Urinary bladder (tissue), 3 donors: ENCODE measurements at regions not wholly inside any gene's neighbourhood (a gene's known extent, or its start where the extent isn't known, plus 50 kb on each side); places are given as distances from the start of the nearest gene placed in this dataset.

ENCODE experiments used
- DNase-seq: peaks from one replicate; pipeline ENCODE4 v3.0.0-alpha.2; 2015; ENCODE audit errors: extremely low spot score
- H3K27ac ChIP-seq: one replicate; pipeline ENCODE4 v1.5.1; 2013; ENCODE audit warnings: low read depth, mild to moderate bottlenecking, moderate library complexity
- H3K36me3 ChIP-seq: one replicate; pipeline ENCODE4 v1.6.1; 2013; ENCODE audit warnings: mild to moderate bottlenecking, moderate library complexity; ENCODE audit not compliant: insufficient read depth
- H3K4me1 ChIP-seq: one replicate; pipeline ENCODE4 v1.6.1; 2013; ENCODE audit warnings: mild to moderate bottlenecking, moderate library complexity; ENCODE audit not compliant: insufficient read depth
- H3K4me3 ChIP-seq: one replicate; pipeline ENCODE4 v1.5.1; 2013; ENCODE audit warnings: low read depth, low read length
- WGBS: extraction: QIAGEN DNeasy Blood & Tissue Kit; methylation state at CpG from one replicate; pipeline ENCODE4 v1.1.7; 2013; 5-methylcytosine and 5-hydroxymethylcytosine counted together
- donor health status: healthy with polysubstance abuse.
- donor health status: healthy.

DNA sequence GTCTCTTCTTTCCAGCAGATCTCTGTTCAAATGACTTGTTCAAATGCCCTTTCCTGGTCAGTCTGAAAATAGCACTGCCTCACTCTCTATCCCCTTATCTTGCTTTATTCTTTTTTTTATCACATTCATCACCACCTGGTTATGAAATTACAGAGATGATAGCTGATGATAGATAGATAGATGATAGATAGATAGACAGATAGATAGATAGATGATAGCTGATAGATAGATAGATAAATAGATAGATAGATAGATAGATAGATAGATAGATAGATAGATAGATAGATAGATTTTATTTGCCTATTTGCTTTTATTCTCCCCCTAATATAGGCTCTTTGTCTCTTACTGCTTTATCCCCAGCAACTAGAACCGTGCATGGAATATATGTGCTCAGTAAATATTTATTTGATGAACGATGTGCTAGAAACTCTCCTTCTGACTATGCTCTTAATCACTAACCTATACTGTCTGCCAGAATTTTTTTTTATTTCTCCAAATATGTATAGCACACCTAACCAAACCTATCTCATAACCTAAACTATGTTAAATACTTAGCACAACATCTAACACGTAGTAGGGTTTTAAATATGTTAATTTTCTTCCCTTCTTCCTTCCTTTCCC lies 372.8 kb upstream of the DUSP10 start:
- 61% methylated on average over 3 of the region's 3 CpGs for WGBS
- no peaks in the 10 kb centered on the region for H3K36me3 ChIP-seq
- H3K4me1 ChIP-seq: no peaks in the 10 kb centered on the region

DNA sequence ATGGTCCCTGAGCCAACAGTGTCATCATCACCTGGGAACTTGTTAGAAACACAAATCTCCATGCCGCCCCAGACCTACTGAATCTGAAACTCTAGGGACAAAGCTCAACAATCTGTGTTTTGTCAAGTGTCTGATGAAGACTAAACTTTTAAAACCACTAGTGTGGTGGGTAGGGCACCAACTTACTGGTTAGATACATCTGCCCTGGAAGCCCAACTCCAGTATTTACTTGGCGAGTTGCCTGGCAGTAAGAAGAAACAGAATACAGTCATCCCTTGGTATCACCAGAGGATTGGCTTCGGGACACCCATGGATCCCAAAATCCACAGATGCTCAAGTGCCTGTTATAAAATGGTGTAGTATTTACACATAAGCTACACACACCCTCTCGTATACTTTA lies 367.9 kb upstream of the DUSP10 start:
- 69% methylated on average over 4 of the region's 4 CpGs for WGBS
- no peak overlapping the region for H3K4me3 ChIP-seq

More for the DNA sequence above, 372.8 kb upstream of the DUSP10 start:
- no peak overlapping the region for H3K27ac ChIP-seq
- DNase-seq: no peak
- H3K4me3 ChIP-seq: no peak overlapping the region

DNA sequence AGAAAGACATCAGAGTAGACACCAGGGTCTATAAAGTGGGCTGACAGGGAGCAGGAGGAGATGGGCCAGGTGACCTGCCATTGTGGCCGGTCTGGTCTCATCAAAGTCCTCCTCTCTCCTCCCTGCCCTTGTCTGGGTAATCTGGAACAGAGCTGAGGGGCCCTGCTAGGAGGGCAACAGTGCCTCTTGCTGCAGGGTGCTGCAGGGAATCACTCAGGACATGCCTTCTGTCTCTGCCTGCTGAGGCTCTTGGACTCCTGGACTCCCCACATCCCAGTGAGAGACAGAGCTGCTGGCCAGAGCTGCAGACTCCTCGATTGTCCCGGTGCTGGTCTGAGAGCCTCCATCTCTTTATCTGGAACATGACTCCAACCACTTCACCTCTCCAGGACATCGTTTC lies 366.1 kb upstream of the DUSP10 start:
- H3K36me3 ChIP-seq: no peaks in the 10 kb centered on the region
- H3K4me1 ChIP-seq: no peaks in the 10 kb centered on the region
- no peak for DNase-seq
- no peak overlapping the region for H3K4me3 ChIP-seq
- no peak overlapping the region for H3K27ac ChIP-seq
- 85% methylated on average over 4 of the region's 4 CpGs for WGBS

More for the DNA sequence above, 367.9 kb upstream of the DUSP10 start:
- Histone ChIP-seq H3K36me3 (no peaks in the 10 kb centered on the region), H3K27ac (no peak overlapping the region), H3K4me1 (no peaks in the 10 kb centered on the region)
- no peak for DNase-seq

DNA sequence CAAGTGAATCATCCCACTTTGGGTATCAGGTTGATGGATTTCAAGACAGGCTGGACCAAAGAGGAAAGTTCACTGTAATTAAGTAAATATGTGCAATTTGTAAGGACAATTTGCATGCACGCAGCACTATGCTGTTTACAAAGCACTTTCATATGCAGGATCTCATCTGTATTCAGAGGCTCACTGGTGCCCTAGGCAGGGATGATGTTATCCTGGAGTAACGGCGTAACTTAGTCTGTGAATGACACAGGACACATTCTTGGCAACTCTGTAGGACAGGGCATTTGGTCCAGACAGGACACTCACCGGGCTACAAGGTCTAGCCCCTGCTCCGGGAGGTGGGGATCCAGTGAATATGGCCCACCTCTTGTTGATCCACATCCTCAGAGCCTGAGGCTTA lies 365.4 kb upstream of the DUSP10 start:
- DNase-seq: no peak
- Histone ChIP-seq H3K36me3 (no peaks in the 10 kb centered on the region), H3K27ac (no peak overlapping the region), H3K4me3 (no peak overlapping the region), H3K4me1 (no peaks in the 10 kb centered on the region)
- 88% methylated on average over 5 of the region's 5 CpGs for WGBS

DNA sequence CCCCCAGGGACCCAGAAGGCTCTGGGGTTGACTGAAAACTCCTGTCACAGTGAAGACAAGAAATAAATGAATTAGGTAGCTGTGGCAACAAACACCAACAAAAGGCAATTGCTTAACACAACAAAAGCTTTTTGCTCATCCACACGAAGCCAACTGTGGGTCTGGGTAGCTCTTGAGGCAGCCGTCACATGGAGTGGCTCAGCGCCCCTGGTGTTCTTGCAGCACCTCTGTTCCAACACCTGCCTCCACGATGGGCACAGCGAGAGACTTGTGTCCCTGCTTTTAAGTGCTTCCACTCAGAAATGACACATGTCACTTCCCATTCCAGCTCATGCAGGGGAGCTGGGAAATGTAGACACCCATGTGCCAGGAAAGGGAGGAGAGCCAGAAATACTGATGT lies 364.5 kb upstream of the DUSP10 start:
- DNase-seq: no peak
- 90% methylated on average over 5 of the region's 5 CpGs for WGBS
- no peak overlapping the region for H3K27ac ChIP-seq

GRCh38 chr1:222105861-222106260 lies 364.0 kb upstream of the DUSP10 start:
- H3K27ac ChIP-seq: no peak overlapping the region
- 95% methylated on average over 4 of the region's 4 CpGs for WGBS
- no peak overlapping the region for H3K4me3 ChIP-seq
- H3K4me1 ChIP-seq: no peaks in the 10 kb centered on the region
- DNase-seq: no peak
- H3K36me3 ChIP-seq: no peaks in the 10 kb centered on the region

More for the DNA sequence above, 364.5 kb upstream of the DUSP10 start:
- no peaks in the 10 kb centered on the region for H3K4me1 ChIP-seq
- no peaks in the 10 kb centered on the region for H3K36me3 ChIP-seq
- H3K4me3 ChIP-seq: no peak overlapping the region

GRCh38 chr1:222105393-222105737 lies 363.5 kb upstream of the DUSP10 start:
- H3K4me3 ChIP-seq: no peak overlapping the region
- H3K4me1 ChIP-seq: no peaks in the 10 kb centered on the region
- H3K27ac ChIP-seq: no peak overlapping the region
- DNase-seq: no peak
- H3K36me3 ChIP-seq: no peaks in the 10 kb centered on the region
- WGBS: 68% methylated on average over 1 of the region's 1 CpG

GRCh38 chr1:222104694-222105392 lies 363.0 kb upstream of the DUSP10 start:
- H3K4me3 ChIP-seq: no peak overlapping the region
- H3K36me3 ChIP-seq: no peaks in the 10 kb centered on the region
- no peak for DNase-seq
- no peaks in the 10 kb centered on the region for H3K4me1 ChIP-seq
- no peak overlapping the region for H3K27ac ChIP-seq
- WGBS: 34% methylated on average over 6 of the region's 6 CpGs

- Histone ChIP-seq H3K27ac (no peak overlapping the region), H3K4me3 (no peak overlapping the region), H3K4me1 (no peaks in the 10 kb centered on the region), H3K36me3 (no peaks in the 10 kb centered on the region)
- 85% methylated on average over 4 of the region's 4 CpGs for WGBS
- DNase-seq: no peak
Measured at GRCh38 chr1:222104097-222104496, 362.2 kb upstream of the DUSP10 start.

GRCh38 chr1:222099746-222100145 lies 357.9 kb upstream of the DUSP10 start:
- Histone ChIP-seq H3K4me1 (peaks cover 1% of the 10 kb centered on the region), H3K4me3 (no peak overlapping the region), H3K36me3 (no peaks in the 10 kb centered on the region), H3K27ac (no peak overlapping the region)
- no peak for DNase-seq
- 76% methylated on average over 2 of the region's 2 CpGs for WGBS

DNA sequence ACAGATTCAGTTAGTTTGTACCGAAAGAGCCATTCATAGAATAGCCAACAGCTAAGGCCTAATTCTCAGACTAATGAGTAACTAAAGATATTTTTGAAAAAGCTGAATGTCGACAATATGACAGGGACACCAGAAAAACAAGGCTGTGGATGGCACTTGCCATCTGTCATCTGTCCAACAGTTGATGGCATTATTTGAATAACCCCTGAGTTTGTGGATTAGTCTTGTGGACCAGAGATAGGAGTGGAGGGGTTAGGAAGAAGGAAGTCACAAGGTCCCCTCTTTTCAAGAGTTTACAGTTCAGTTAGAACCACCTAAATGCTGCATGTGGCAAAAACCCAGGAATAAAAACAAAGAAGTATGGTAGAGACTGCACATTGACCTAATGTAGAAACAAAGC lies 356.5 kb upstream of the DUSP10 start:
- H3K27ac ChIP-seq: no peak overlapping the region
- 41% methylated on average over 2 of the region's 2 CpGs for WGBS
- no peak for DNase-seq
- peaks cover 1% of the 10 kb centered on the region for H3K4me1 ChIP-seq
- no peaks in the 10 kb centered on the region for H3K36me3 ChIP-seq
- no peak overlapping the region for H3K4me3 ChIP-seq

GRCh38 chr1:222097588-222097987 lies 355.7 kb upstream of the DUSP10 start:
- no peaks in the 10 kb centered on the region for H3K36me3 ChIP-seq
- H3K27ac ChIP-seq: no peak overlapping the region
- WGBS: 90% methylated on average over 4 of the region's 4 CpGs
- no peak for DNase-seq
- H3K4me3 ChIP-seq: no peak overlapping the region
- peaks cover 1% of the 10 kb centered on the region for H3K4me1 ChIP-seq

GRCh38 chr1:222096883-222097282 lies 355.0 kb upstream of the DUSP10 start:
- no peak for DNase-seq
- WGBS: 67% methylated on average over 4 of the region's 4 CpGs
- Histone ChIP-seq H3K4me3 (no peak overlapping the region), H3K4me1 (peaks cover 1% of the 10 kb centered on the region), H3K27ac (no peak overlapping the region), H3K36me3 (no peaks in the 10 kb centered on the region)

DNA sequence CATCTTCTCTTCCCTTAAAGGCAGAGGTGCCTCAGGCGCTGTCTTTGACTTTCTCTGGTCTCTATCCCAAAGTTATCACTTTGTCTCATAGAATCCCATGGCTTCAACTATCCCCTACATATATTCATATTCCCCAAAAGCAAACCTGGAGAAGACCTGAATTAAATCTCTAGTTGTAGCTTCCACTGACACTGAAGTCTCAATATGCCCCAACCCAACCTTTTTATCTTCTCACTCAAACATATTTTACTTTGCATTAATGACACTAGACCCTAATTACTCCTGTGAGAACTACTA lies 354.5 kb upstream of the DUSP10 start:
- no peak for DNase-seq
- H3K4me3 ChIP-seq: no peak overlapping the region

More for the DNA sequence above, 354.5 kb upstream of the DUSP10 start:
- no peak overlapping the region for H3K27ac ChIP-seq
- H3K36me3 ChIP-seq: no peaks in the 10 kb centered on the region
- 100% methylated on average over 1 of the region's 1 CpG for WGBS
- peaks cover 1% of the 10 kb centered on the region for H3K4me1 ChIP-seq
